ENCODE measurements at regions not wholly inside any gene's neighbourhood (a gene's known extent, or its start where the extent isn't known, plus 50 kb on each side); places are given as distances from the start of the nearest gene placed in this dataset.

DNA sequence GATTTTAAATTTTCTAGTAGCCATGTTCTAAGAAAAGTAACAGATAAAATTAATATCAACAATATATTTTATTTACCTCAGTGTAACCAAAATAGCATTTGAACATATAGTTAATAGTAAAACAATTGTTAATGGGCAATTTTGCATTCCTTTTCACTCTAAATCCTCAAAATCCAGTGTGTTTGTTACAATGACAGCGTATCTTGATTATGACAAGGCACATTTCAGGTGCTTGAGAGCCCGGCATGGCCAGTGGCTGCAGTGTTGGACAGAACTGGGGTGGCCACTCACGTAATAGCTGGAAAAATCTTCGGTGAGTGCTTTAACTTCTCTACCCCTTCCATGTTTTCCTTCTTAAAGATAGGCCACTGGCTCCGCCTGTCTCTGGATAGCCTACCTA is 248.0 kb upstream of the RREB1 start:
- TF ChIP-seq, protein P1, sequence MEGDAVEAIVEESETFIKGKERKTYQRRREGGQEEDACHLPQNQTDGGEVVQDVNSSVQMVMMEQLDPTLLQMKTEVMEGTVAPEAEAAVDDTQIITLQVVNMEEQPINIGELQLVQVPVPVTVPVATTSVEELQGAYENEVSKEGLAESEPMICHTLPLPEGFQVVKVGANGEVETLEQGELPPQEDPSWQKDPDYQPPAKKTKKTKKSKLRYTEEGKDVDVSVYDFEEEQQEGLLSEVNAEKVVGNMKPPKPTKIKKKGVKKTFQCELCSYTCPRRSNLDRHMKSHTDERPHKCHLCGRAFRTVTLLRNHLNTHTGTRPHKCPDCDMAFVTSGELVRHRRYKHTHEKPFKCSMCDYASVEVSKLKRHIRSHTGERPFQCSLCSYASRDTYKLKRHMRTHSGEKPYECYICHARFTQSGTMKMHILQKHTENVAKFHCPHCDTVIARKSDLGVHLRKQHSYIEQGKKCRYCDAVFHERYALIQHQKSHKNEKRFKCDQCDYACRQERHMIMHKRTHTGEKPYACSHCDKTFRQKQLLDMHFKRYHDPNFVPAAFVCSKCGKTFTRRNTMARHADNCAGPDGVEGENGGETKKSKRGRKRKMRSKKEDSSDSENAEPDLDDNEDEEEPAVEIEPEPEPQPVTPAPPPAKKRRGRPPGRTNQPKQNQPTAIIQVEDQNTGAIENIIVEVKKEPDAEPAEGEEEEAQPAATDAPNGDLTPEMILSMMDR (IDR thresholded peaks at IDR 0.05; ENCODE audit: low read length), result no peak
- TF ChIP-seq EZH2 (IDR thresholded peaks at IDR 0.05; ENCODE audit: borderline replicate concordance, low read length), result no peak
